ENCODE measurements at regions not wholly inside any gene's neighbourhood (a gene's known extent, or its start where the extent isn't known, plus 50 kb on each side); places are given as distances from the start of the nearest gene placed in this dataset.
"Not testable (repeated sequence)": the region's sequence is repeated elsewhere in the genome, so short reads cannot be mapped to it uniquely, and the experiment has no call there.

DNA sequence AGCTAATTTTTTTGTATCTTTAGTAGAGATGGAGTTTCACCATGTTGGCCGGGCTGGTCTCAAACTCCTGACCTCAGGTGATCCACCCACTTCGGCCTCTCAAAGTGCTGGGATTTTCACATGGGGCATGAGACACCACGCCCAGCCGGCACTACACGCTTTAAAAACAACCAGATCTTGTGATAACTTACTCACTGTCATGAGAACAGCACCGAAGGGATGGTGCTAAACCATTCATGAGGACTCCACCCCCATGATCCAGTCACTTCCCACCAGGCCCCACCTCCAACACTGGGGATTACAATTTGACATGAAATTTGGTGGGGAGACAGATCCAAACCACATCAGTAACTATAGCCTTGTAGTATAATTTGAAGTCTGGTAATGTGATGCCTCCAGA lies 67.4 kb upstream of the ZNF169 start:
- DNase-seq = not testable (repeated sequence)

GRCh38 chr9:94198414-94198813 lies 60.7 kb upstream of the ZNF169 start:
- no peak for DNase-seq

DNA sequence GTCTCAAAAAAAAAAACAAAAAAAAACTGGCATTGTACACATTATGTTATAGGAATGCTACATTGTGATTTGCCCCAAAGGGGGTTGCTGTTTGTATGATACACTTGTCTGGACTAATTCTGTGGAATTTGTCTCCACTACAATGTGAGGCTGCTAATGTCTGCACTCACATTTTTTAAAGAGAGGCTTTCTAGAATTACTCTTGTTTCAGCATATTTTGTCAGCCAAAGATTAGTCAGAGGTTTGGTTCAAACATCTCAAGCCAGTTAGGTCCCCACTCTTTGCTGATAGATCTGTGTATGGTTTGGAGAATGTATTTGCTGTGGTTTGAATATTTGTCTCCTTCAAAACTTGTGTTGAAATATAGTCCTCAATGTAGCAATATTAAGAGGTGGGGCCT lies 59.3 kb upstream of the ZNF169 start:
- no peak for DNase-seq

GRCh38 chr9:94204174-94204573 lies 54.9 kb upstream of the ZNF169 start:
- DNase-seq = no peak

DNA sequence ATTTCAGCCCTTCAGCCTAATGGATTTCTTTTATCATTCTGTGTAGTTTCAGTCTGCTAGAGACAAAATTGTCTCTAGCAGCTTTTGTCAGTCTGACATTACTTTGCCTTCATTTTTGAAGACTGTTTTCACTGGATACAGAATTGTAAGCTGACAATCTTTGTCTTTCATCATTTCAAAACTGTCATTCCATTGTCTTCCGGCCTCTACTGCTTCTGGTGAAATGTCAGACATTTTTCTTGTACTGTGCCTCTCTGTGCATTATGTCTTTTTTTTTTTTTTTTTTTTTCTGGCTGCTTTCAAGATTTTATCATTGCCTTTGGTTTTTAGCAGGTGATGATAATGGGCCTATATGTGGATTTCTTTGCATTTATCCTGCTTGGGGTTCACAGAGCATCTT lies 51.3 kb upstream of the ZNF169 start:
- no peak for DNase-seq

Measured in NCI-H1417 (cell line).